NCI-H446 treated with DMSO at 0.1 percent for 48 hours (cell line): ENCODE measurements at regions not wholly inside any gene's neighbourhood (a gene's known extent, or its start where the extent isn't known, plus 50 kb on each side); places are given as distances from the start of the nearest gene placed in this dataset.

Source experiments
- DNase-seq: peaks from one replicate; lab custom pipeline; 2025; lab: John Stamatoyannopoulos, UW

GRCh38 chr20:52490711-52491430 lies 299.3 kb upstream of the ZFP64 start:
- no peak for DNase-seq

GRCh38 chr20:52484438-52484837 lies 292.9 kb upstream of the ZFP64 start:
- no peak for DNase-seq

GRCh38 chr20:52483382-52483781 lies 291.8 kb upstream of the ZFP64 start:
- DNase-seq: no peak

- DNase-seq: no peak
These were observed 290.5 kb upstream of the ZFP64 start for GRCh38 chr20:52482044-52482443.

GRCh38 chr20:52481443-52481842 lies 289.9 kb upstream of the ZFP64 start:
- DNase-seq: no peak

- DNase-seq: no peak
These were observed 284.6 kb upstream of the ZFP64 start for GRCh38 chr20:52476074-52476750.

- DNase-seq: no peak
These were observed 281.6 kb upstream of the ZFP64 start for GRCh38 chr20:52473186-52473585.

- no peak for DNase-seq
These were observed 279.0 kb upstream of the ZFP64 start for GRCh38 chr20:52470561-52470960.

GRCh38 chr20:52469128-52469527 lies 277.5 kb upstream of the ZFP64 start:
- no peak for DNase-seq

GRCh38 chr20:52465991-52466390 lies 274.4 kb upstream of the ZFP64 start:
- no peak for DNase-seq

GRCh38 chr20:52461582-52461981 lies 270.0 kb upstream of the ZFP64 start:
- no peak for DNase-seq

GRCh38 chr20:52459150-52459549 lies 267.6 kb upstream of the ZFP64 start:
- no peak for DNase-seq

- DNase-seq: no peak
These were observed 266.2 kb upstream of the ZFP64 start for GRCh38 chr20:52457826-52458225.

- no peak for DNase-seq
These were observed 263.1 kb upstream of the ZFP64 start for GRCh38 chr20:52454660-52455059.

- no peak for DNase-seq
These were observed 257.1 kb upstream of the ZFP64 start for GRCh38 chr20:52448513-52449232.

- no peak for DNase-seq
These were observed 255.6 kb upstream of the ZFP64 start for GRCh38 chr20:52447225-52447551.

- DNase-seq: no peak
These were observed 255.0 kb upstream of the ZFP64 start for GRCh38 chr20:52446421-52447224.

GRCh38 chr20:52444455-52444854 lies 252.9 kb upstream of the ZFP64 start:
- DNase-seq: no peak

- DNase-seq: no peak
These were observed 252.3 kb upstream of the ZFP64 start for GRCh38 chr20:52443874-52444273.

GRCh38 chr20:52441710-52442109 lies 250.1 kb upstream of the ZFP64 start:
- no peak for DNase-seq

GRCh38 chr20:52439375-52439774 lies 247.8 kb upstream of the ZFP64 start:
- no peak for DNase-seq

- DNase-seq: no peak
These were observed 246.9 kb upstream of the ZFP64 start for GRCh38 chr20:52438326-52438963.
